ENCODE measurements at regions not wholly inside any gene's neighbourhood (a gene's known extent, or its start where the extent isn't known, plus 50 kb on each side); places are given as distances from the start of the nearest gene placed in this dataset.
"Not testable (repeated sequence)": the region's sequence is repeated elsewhere in the genome, so short reads cannot be mapped to it uniquely, and the experiment has no call there.

DNA sequence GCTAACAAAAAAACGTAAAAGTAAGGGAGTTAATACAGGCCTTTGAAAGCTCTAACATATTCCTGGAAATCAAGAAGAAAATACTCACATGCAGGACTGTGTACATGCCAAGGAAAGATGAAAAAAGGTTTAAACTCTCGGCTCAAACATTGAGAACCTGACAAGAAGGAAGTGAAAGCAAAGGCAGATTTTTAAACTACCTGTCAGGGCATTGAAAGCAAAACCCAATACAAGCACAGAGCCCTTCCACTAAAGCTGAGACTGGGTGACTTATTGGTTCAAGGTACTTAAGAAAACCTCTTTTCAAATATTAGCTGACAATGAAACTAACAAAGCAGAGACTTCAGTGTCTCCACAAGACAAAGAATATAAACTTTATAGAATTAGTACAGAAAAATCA is 313.0 kb upstream of the GRID2 start:
- DNase-seq (ENCODE audit: extremely low read depth, low read depth), result no peak

DNA sequence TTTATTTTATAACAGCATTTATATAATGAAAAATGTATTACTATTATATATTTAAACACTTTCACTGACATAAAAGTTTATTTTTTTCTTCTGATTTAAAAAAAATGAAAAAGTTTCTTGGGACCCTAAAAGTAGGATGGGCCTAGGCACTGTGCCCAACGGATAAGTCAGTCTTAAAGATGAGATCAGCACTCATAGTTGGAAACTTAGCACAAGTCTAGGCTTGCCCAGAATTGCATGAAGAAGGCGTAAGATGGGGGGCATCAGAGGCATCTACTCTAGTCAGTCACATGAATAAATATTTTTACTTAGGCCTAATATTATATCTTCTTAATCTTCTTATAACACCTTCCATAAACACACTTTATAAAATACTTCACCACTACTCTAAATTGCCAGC is 306.7 kb upstream of the GRID2 start:
- no peak for DNase-seq (ENCODE audit: extremely low read depth, low read depth)
- TF ChIP-seq, protein P1, sequence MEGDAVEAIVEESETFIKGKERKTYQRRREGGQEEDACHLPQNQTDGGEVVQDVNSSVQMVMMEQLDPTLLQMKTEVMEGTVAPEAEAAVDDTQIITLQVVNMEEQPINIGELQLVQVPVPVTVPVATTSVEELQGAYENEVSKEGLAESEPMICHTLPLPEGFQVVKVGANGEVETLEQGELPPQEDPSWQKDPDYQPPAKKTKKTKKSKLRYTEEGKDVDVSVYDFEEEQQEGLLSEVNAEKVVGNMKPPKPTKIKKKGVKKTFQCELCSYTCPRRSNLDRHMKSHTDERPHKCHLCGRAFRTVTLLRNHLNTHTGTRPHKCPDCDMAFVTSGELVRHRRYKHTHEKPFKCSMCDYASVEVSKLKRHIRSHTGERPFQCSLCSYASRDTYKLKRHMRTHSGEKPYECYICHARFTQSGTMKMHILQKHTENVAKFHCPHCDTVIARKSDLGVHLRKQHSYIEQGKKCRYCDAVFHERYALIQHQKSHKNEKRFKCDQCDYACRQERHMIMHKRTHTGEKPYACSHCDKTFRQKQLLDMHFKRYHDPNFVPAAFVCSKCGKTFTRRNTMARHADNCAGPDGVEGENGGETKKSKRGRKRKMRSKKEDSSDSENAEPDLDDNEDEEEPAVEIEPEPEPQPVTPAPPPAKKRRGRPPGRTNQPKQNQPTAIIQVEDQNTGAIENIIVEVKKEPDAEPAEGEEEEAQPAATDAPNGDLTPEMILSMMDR (IDR thresholded peaks at IDR 0.05; ENCODE audit: low read depth, low read length), result no peak

More for the DNA sequence above, 313.0 kb upstream of the GRID2 start:
- TF ChIP-seq, protein P1 (IDR thresholded peaks at IDR 0.05; ENCODE audit: low read depth, low read length), result no peak

DNA sequence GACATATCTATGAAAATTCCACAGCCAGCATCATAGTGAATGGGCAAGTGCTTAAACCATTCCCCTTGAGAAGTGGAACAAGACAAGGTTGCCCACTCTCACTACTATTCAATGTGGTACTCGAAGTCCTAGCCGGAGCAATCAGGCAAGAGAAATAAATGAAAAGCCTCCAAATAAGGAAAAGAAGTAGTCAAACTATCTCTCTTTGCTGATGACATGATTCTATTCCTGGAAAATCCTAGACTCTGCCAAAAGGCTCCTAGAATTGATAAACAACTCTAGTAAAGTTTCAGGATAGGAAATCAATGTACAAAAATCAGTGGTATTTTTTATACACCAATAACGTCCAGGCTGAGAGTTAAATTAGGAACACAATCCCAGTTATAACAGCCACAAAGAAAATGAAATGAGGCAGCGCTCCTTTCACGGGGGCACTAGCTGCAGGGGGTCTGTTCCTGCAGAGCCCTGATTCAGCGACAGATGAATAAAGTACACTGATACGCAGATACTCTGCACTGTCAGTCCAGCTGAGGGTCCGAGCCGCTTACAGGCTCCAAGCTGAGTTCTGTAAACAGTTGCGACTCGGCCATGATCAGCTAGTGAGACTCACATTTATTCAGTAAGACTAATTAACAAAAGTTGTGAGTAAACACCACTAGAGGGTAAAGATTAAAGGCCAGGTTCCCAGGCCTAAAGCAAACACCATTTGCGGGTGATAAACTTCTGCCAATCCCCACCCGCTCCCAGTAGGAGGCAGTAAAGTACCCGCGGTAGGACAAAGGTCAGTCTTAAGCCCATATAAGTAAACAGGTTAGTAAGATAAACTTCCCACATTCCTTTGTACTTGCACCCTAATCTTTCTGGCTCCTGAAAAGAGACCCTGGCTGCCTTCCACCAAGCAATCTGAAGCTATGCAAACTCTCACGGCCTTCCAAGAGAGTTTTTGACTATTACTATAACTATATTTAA is 290.6 kb upstream of the GRID2 start:
- TF ChIP-seq, protein P1 (IDR thresholded peaks at IDR 0.05; ENCODE audit: low read depth, low read length), result no peak

DNA sequence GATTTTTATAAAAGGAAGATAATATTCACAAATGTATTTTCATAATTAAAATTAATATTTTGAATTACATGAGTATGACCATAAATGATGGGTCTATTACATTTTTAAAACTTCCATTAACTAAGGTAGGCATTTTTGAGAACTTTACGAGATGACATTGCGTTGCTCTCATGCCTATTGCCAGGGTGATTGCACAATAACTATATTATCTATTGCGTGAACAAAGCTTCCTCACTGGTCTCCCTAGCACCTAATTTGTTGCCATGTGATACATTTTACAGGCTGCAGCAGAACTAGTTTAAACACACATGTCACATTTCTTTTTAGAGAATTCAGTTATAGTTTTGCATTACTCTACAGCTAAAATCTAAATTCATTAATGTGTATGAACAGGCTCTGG is 289.7 kb upstream of the GRID2 start:
- TF ChIP-seq, protein P1 (IDR thresholded peaks at IDR 0.05; ENCODE audit: low read depth, low read length), result no peak

More for the DNA sequence above, 290.6 kb upstream of the GRID2 start:
- no peak for DNase-seq (ENCODE audit: extremely low read depth, low read depth)

DNA sequence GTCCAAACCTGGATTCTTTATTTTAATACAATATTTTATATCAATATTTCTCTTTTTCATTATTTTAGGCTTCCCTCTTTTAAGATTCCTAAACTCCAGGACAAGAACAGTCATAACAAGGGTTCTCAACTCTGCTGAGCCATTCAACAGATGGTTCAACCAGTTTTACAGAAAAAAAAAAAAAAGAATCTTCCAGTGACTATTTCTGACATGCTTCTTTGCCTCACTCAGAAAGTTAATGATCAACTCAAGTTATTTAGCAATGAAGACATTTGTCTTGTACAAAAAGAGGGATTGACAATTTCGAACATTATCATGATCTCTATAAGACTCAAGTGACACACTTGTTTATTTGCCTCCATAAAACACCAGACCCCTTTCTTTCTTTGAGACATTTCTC is 282.6 kb upstream of the GRID2 start:
- TF ChIP-seq, protein P1 (IDR thresholded peaks at IDR 0.05; ENCODE audit: low read depth, low read length), result no peak
- no peak for DNase-seq (ENCODE audit: extremely low read depth, low read depth)

More for the DNA sequence above, 289.7 kb upstream of the GRID2 start:
- no peak for DNase-seq (ENCODE audit: extremely low read depth, low read depth)

DNA sequence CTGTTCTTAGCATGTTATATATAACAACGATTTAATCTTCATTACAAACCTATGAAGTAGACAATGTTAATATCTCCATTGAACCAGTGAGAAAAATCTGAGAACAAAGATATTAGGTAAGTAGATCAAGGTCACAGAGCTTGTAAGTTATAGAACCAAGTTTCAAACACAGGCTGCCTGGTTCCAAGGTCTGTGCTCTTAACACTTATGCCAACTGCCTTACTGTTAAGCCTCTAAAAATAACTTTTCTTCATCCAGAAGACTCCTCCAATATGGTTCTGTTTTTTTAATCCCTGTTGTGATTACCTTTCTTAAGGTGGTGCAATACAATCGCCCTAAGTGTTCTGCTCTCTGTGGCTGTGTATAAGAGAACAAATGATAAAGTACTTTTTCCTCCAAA is 282.0 kb upstream of the GRID2 start:
- no peak for DNase-seq (ENCODE audit: extremely low read depth, low read depth)
- TF ChIP-seq, protein P1 (IDR thresholded peaks at IDR 0.05; ENCODE audit: low read depth, low read length), result no peak

DNA sequence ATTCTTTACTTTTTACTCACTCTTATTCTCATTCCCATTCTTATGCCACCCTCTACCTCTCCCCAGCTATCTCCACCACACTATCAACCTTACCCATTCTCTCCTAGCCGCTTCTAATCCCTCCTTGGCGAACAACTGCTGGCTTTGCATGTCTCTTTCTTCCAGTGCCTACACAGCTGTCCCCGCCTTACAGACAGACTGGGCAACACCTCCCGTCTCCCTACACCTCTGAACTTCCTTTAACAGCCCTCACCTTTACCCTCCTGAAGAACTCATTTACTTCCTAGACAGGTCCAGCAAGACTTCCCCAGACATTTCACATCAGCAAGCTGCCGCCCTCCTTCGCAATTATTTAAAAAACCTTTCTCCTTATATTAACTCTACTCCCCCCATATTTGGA is 274.9 kb upstream of the GRID2 start:
- not testable (repeated sequence) for DNase-seq (ENCODE audit: extremely low read depth, low read depth)

Data from AG09319 (cell line).